CD4-positive, alpha-beta T cell (primary cell): ENCODE measurements at regions not wholly inside any gene's neighbourhood (a gene's known extent, or its start where the extent isn't known, plus 50 kb on each side); places are given as distances from the start of the nearest gene placed in this dataset.

Experiments
- ATAC-seq: fragments of 200-7000 bp; cut with Tn5 transposase; one replicate; pipeline ENCODE4 v1.10.0; 2022; ENCODE audit warnings: mild to moderate bottlenecking; ENCODE audit not compliant: poor library complexity
- CTCF ChIA-PET: fragments of 350-600 bp; sonication (Branson Sonifier 250); formaldehyde crosslinking; loops from one replicate; lab custom pipeline; 2021; ENCODE audit warnings: antibody characterized with exemption, inconsistent platforms; lab: Charles Lee
- POLR2A ChIA-PET: fragments of 350-600 bp; sonication (Branson Sonifier 250); formaldehyde crosslinking; loops from one replicate; lab custom pipeline; 2021; ENCODE audit warnings: antibody characterized with exemption, inconsistent platforms; lab: Charles Lee
- DNase-seq, 14 experiments: peaks; one replicate each; pipeline ENCODE4 v3.0.0-alpha.2; 2013 to 2020; ENCODE audit warnings: mixed read lengths in 2 of 14
- H3K27ac ChIP-seq, 2 donors: one replicate each; pipeline versions ENCODE4 v1.5.1 to v1.7.0; 2013; ENCODE audit warnings: low read length in 2 of 2, low read depth in 1 of 2, mild to moderate bottlenecking in 1 of 2
- H3K27me3 ChIP-seq, 2 experiments: 1 replicate in 1 of 2; 2 replicates in 1 of 2; pipeline versions ENCODE4 v1.6.1 to v1.7.0; 2013; ENCODE audit warnings: low read length in 2 of 2, control low read depth in 1 of 2, mild to moderate bottlenecking in 1 of 2, moderate library complexity in 1 of 2; ENCODE audit not compliant: insufficient read depth in 2 of 2, control insufficient read depth in 1 of 2
- H3K36me3 ChIP-seq: one replicate; pipeline ENCODE4 v1.6.1; 2013; ENCODE audit warnings: low read length, control low read depth; ENCODE audit not compliant: insufficient read depth
- H3K4me1 ChIP-seq: one replicate; pipeline ENCODE4 v1.6.1; 2013; ENCODE audit warnings: low read length, control low read depth; ENCODE audit not compliant: insufficient read depth
- H3K4me3 ChIP-seq: one replicate; pipeline ENCODE4 v1.5.1; 2013; ENCODE audit warnings: mild to moderate bottlenecking, low read length, moderate library complexity
- H3K9me3 ChIP-seq, 2 experiments: 1 replicate in 1 of 2; 2 replicates in 1 of 2; pipeline versions ENCODE4 v1.6.1 to v1.7.0; 2013; ENCODE audit warnings: low read length in 2 of 2, mild to moderate bottlenecking in 2 of 2, control low read depth in 1 of 2, moderate library complexity in 1 of 2; ENCODE audit not compliant: control insufficient read depth in 1 of 2, insufficient read depth in 1 of 2
- H3K27ac Mint-ChIP-seq: one replicate; pipeline ENCODE4 v1.8.0; 2020; ENCODE audit warnings: mixed read lengths
- H3K27me3 Mint-ChIP-seq: one replicate; pipeline ENCODE4 v1.8.0; 2021; ENCODE audit warnings: mixed read lengths
- H3K36me3 Mint-ChIP-seq: one replicate; pipeline ENCODE4 v1.8.0; 2021; ENCODE audit warnings: low read depth, mixed read lengths
- H3K4me1 Mint-ChIP-seq: one replicate; pipeline ENCODE4 v1.8.0; 2021; ENCODE audit warnings: low read depth, mixed read lengths
- H3K4me3 Mint-ChIP-seq: one replicate; pipeline ENCODE4 v1.8.0; 2020; ENCODE audit warnings: mild to moderate bottlenecking, mixed read lengths
- H3K9me3 Mint-ChIP-seq: one replicate; pipeline ENCODE4 v1.8.0; 2020; ENCODE audit warnings: mixed read lengths
- CTCF ChIP-seq: fragments of 200-600 bp; IDR thresholded peaks from one replicate; pipeline ENCODE4 v1.8.0; 2022; ENCODE audit warnings: antibody characterized with exemption, mild to moderate bottlenecking
- intact Hi-C, 2 experiments: fragments of 100-400 bp; cut with DNase I in 1 of 2; cut with micrococcal nuclease in 1 of 2; formaldehyde crosslinking; loops; one replicate each; pipeline versions ENCODE4 v1.15.1 to v1.9.0; 2023 to 2025; cut with DNase I, micrococcal nuclease

DNA sequence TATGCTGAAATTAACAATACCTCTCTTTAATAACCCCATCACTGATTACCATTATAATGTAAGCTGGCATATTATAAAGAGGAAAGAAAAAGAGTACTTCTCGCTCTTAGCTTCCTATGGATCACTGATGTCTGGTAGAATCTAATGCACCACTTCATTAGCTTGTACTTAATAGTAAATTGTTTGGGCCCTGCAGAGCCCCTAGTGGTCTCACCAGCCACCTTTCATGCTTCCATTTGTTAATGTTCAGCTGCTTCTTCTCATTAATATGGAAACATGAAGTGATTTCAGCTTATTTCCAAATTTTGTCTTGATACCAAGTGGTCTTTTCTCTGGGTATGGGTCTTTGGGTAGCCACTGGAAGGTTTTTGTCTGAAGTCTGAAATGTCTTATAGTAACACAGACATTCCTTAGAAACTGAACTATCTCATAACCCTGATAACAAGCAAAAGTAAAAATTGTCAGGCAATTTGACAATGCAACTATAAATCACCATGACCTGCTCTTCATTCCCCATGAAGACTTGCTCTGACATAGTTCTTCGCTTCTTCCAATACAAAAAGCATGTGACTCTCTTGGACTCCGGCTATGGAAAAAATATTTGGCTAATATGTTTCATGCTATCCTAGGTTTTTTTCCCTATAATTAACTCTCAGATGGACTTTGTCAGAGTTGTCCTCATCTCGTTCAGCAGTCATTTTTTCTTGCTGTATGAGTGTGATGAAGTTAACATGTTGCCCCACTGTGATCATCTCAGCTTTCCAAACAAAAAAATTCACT is 395.8 kb upstream of the MARCKS start:
- no peak for DNase-seq
- no peaks in the 10 kb centered on the region for H3K27me3 ChIP-seq
- intact Hi-C loops: no loop called here
- H3K27ac Mint-ChIP-seq: no peak overlapping the region
- ATAC-seq: no peak
- H3K4me3 ChIP-seq: no peak overlapping the region
- no peak overlapping the region for H3K27ac ChIP-seq
- no peaks in the 10 kb centered on the region for H3K9me3 ChIP-seq
- H3K27me3 Mint-ChIP-seq: peaks cover 4% of the 10 kb centered on the region
- ChIA-PET CTCF (interaction anchor here (0.5 kb wide), 1 partner anchor 183 kb away, joined by 3 read pairs; no protein-coding TSS in a partner anchor), POLR2A (no interaction called here)
- no peaks in the 10 kb centered on the region for H3K4me1 Mint-ChIP-seq
- no peaks in the 10 kb centered on the region for H3K36me3 Mint-ChIP-seq
- H3K36me3 ChIP-seq: no peaks in the 10 kb centered on the region
- TF ChIP-seq CTCF: no peak
- no peaks in the 10 kb centered on the region for H3K9me3 Mint-ChIP-seq
- no peaks in the 10 kb centered on the region for H3K4me1 ChIP-seq
- H3K4me3 Mint-ChIP-seq: no peak overlapping the region

- Histone ChIP-seq H3K27ac (no peak overlapping the region), H3K36me3 (no peaks in the 10 kb centered on the region), H3K4me1 (no peaks in the 10 kb centered on the region), H3K27me3 (no peaks in the 10 kb centered on the region), H3K9me3 (no peaks in the 10 kb centered on the region), H3K4me3 (no peak overlapping the region)
- ATAC-seq (no peak), DNase-seq (no peak)
- Mint-ChIP-seq H3K4me1 (no peaks in the 10 kb centered on the region), H3K9me3 (no peaks in the 10 kb centered on the region), H3K27ac (no peak overlapping the region), H3K27me3 (peaks cover 4% of the 10 kb centered on the region), H3K36me3 (no peaks in the 10 kb centered on the region), H3K4me3 (no peak overlapping the region)
- TF ChIP-seq CTCF: no peak
- CTCF ChIA-PET: no interaction called here
- POLR2A ChIA-PET: no interaction called here
- intact Hi-C loops: no loop called here
These were observed 392.6 kb upstream of the MARCKS start for GRCh38 chr6:113464536-113464935.

GRCh38 chr6:113464960-113465359 is 392.2 kb upstream of the MARCKS start:
- ChIA-PET POLR2A (no interaction called here), CTCF (no interaction called here)
- H3K27ac ChIP-seq: no peak overlapping the region
- Mint-ChIP-seq H3K27me3 (peaks cover 4% of the 10 kb centered on the region), H3K36me3 (no peaks in the 10 kb centered on the region), H3K9me3 (no peaks in the 10 kb centered on the region), H3K4me1 (no peaks in the 10 kb centered on the region), H3K4me3 (no peak overlapping the region), H3K27ac (no peak overlapping the region)
- ATAC-seq: no peak
- no peak for TF ChIP-seq CTCF
- H3K4me3 ChIP-seq: no peak overlapping the region
- H3K27me3 ChIP-seq: no peaks in the 10 kb centered on the region
- H3K4me1 ChIP-seq: no peaks in the 10 kb centered on the region
- H3K9me3 ChIP-seq: no peaks in the 10 kb centered on the region
- no peaks in the 10 kb centered on the region for H3K36me3 ChIP-seq
- intact Hi-C loops: no loop called here
- DNase-seq: peak in 2 of 14 experiments; percentile 45 to 58
